Prostate gland (tissue), 2 donors: ENCODE measurements at regions not wholly inside any gene's neighbourhood (a gene's known extent, or its start where the extent isn't known, plus 50 kb on each side); places are given as distances from the start of the nearest gene placed in this dataset.
"Not testable (repeated sequence)": the region's sequence is repeated elsewhere in the genome, so short reads cannot be mapped to it uniquely, and the experiment has no call there.

Experiments used
- DNase-seq: peaks from one replicate; pipeline ENCODE4 v3.0.0-alpha.2; 2019; ENCODE audit warnings: low spot score
- H3K27ac ChIP-seq, 2 donors: fragments of 200-600 bp; sonication (generic); 2 replicates each; pipeline ENCODE4 v1.5.1; 2017 to 2019
- H3K27me3 ChIP-seq: fragments of 200-600 bp; sonication (generic); replicated peaks from 2 replicates; pipeline ENCODE4 v1.5.1; 2019; ENCODE audit not compliant: insufficient read depth
- H3K36me3 ChIP-seq, 2 donors: fragments of 200-600 bp; sonication (generic); 1 replicate in 1 of 2; 2 replicates in 1 of 2; pipeline versions ENCODE4 v1.5.1 to v1.8.1; 2017 to 2019
- H3K4me1 ChIP-seq: fragments of 200-600 bp; sonication (generic); replicated peaks from 2 replicates; pipeline ENCODE4 v1.5.1; 2019
- H3K4me3 ChIP-seq, 2 donors: fragments of 200-600 bp; sonication (generic); 2 replicates each; pipeline ENCODE4 v1.5.1; 2017 to 2019
- H3K9me3 ChIP-seq: fragments of 200-600 bp; sonication (generic); 2 replicates; pipeline ENCODE4 v1.5.1; 2017
- CTCF ChIP-seq, 4 experiments: fragments of 200-600 bp in 2 of 4; fragments of 450-650 bp in 2 of 4; sonication (generic) in 2 of 4; IDR thresholded peaks; 1 replicate in 3 of 4; 2 replicates in 1 of 4; pipeline ENCODE4 v1.5.1; 2016 to 2019; ENCODE audit warnings: antibody characterized with exemption in 4 of 4, mild to moderate bottlenecking in 2 of 4, moderate library complexity in 2 of 4
- POLR2A ChIP-seq: fragments of 450-650 bp; IDR thresholded peaks from one replicate; pipeline ENCODE4 v1.6.1; 2016; ENCODE audit warnings: antibody characterized with exemption, mild to moderate bottlenecking
- POLR2AphosphoS5 ChIP-seq: sonication (generic); formaldehyde crosslinking; IDR thresholded peaks from one replicate; pipeline ENCODE4 v1.6.1; 2017; ENCODE audit warnings: antibody characterized with exemption
- WGBS: methylation state at CpG from one replicate; pipeline ENCODE4 v1.1.5; 2018; 5-methylcytosine and 5-hydroxymethylcytosine counted together
- intact Hi-C: fragments of 100-400 bp; cut with DNase I; formaldehyde crosslinking; loops from one replicate; pipeline ENCODE4 v1.14.2; 2022

GRCh38 chr7:24384362-24385030 lies 100.5 kb downstream of the NPY start:
- H3K4me3 ChIP-seq: no peak overlapping the region
- H3K36me3 ChIP-seq: no peaks in the 10 kb centered on the region
- H3K27me3 ChIP-seq: no peaks in the 10 kb centered on the region
- no peaks in the 10 kb centered on the region for H3K4me1 ChIP-seq
- no peak for DNase-seq
- no peak for TF ChIP-seq POLR2AphosphoS5
- no peak for TF ChIP-seq CTCF (IDR thresholded peaks at IDR 0.05)
- TF ChIP-seq POLR2A: no peak
- intact Hi-C loops: no loop called here
- no peak overlapping the region for H3K27ac ChIP-seq
- no peaks in the 10 kb centered on the region for H3K9me3 ChIP-seq
- 73% methylated on average over 3 of the region's 3 CpGs for WGBS

- intact Hi-C loops: no loop called here
- Histone ChIP-seq H3K27me3 (no peaks in the 10 kb centered on the region), H3K36me3 (no peaks in the 10 kb centered on the region), H3K27ac (no peak overlapping the region), H3K4me3 (no peak overlapping the region), H3K9me3 (no peaks in the 10 kb centered on the region), H3K4me1 (no peaks in the 10 kb centered on the region)
- no peak for TF ChIP-seq CTCF (IDR thresholded peaks at IDR 0.05)
- TF ChIP-seq POLR2AphosphoS5: no peak
- no peak for TF ChIP-seq POLR2A
- no peak for DNase-seq
Observed at GRCh38 chr7:24388212-24388611, 104.2 kb downstream of the NPY start.

- TF ChIP-seq POLR2AphosphoS5: no peak
- TF ChIP-seq CTCF (IDR thresholded peaks at IDR 0.05): no peak
- no peak for TF ChIP-seq POLR2A
- no peak for DNase-seq
- WGBS: 84% methylated on average over 5 of the region's 5 CpGs
Observed at GRCh38 chr7:24390376-24391157, 106.6 kb downstream of the NPY start.

DNA sequence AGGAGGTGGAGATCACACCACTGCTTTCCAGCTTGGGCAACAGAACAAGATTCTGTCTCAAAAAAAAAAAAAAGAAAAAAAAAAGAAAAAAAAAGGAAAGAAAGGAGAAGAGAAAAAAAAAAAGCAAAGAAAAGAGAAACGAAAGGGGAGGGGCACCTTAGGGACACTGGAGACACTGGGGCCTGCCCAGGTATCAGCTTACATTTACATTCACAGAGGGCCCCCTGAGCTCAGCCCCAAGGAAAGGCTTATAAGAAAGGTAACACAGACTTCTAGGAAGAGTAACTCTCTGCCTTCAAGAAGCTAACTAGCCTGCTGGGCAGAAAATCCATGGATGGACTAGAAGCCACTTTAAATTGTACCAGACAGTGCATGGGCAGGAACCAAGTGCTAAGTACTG lies 108.8 kb downstream of the NPY start:
- intact Hi-C loops: no loop called here
- WGBS: 45% methylated on average over 1 of the region's 1 CpG
- H3K4me1 ChIP-seq: no peaks in the 10 kb centered on the region
- no peaks in the 10 kb centered on the region for H3K36me3 ChIP-seq
- no peak for DNase-seq
- no peaks in the 10 kb centered on the region for H3K9me3 ChIP-seq
- H3K27me3 ChIP-seq: no peaks in the 10 kb centered on the region
- H3K4me3 ChIP-seq: no peak overlapping the region
- no peak overlapping the region for H3K27ac ChIP-seq
- no peak for TF ChIP-seq POLR2AphosphoS5
- no peak for TF ChIP-seq CTCF (IDR thresholded peaks at IDR 0.05)
- TF ChIP-seq POLR2A: no peak

More at GRCh38 chr7:24390376-24391157, 106.6 kb downstream of the NPY start:
- Histone ChIP-seq H3K9me3 (no peaks in the 10 kb centered on the region), H3K4me3 (no peak overlapping the region), H3K27ac (no peak overlapping the region), H3K36me3 (no peaks in the 10 kb centered on the region), H3K4me1 (no peaks in the 10 kb centered on the region), H3K27me3 (no peaks in the 10 kb centered on the region)
- intact Hi-C loops: no loop called here

DNA sequence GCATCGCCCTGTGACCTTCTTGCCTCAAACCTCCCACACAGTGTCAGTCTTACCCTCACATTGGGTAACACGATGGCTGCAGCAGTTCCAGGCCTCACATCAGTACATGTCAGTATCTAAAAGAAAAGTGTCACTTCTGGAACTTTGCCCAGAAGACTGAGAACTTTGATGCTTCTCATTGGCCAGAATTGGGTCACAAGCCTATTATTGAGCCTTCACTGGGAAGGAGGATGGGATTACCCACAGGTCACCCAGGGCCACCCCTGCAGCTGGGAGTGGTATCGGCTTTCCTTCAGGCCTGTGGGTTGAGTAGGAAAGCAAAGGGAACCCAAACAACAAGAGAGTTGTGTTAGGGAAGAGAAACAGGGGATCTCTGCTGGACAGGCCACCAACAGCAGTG lies 111.5 kb downstream of the NPY start:
- TF ChIP-seq POLR2A (no peak), POLR2AphosphoS5 (no peak), CTCF (IDR thresholded peaks at IDR 0.05) (no peak)
- H3K4me1 ChIP-seq: no peaks in the 10 kb centered on the region
- no peaks in the 10 kb centered on the region for H3K36me3 ChIP-seq
- H3K4me3 ChIP-seq: no peak overlapping the region
- 84% methylated on average over 3 of the region's 3 CpGs for whole genome bisulfite sequencing
- H3K27ac ChIP-seq: no peak overlapping the region
- no peak for DNase-seq
- intact Hi-C loops: no loop called here
- H3K9me3 ChIP-seq: no peaks in the 10 kb centered on the region
- H3K27me3 ChIP-seq: no peaks in the 10 kb centered on the region

DNA sequence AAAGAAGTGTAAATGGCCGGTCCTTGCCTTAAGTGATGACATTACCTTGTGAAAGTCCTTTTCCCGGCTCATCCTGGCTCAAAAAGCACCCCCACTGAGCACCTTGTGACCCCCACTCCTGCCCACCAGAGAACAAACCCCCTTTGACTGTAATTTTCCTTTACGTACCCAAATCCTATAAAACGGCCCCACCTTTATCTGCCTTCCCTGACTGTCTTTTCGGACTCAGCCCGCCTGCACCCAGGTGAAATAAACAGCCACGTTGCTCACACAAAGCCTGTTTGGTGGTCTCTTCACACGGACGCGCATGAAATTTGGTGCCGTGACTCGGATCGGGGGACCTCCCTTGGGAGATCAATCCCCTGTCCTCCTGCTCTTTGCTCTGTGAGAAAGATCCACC lies 112.4 kb downstream of the NPY start:
- H3K9me3 ChIP-seq, DNase-seq, H3K27ac ChIP-seq, H3K36me3 ChIP-seq, intact Hi-C loops, H3K27me3 ChIP-seq, H3K4me3 ChIP-seq, H3K4me1 ChIP-seq: not testable (repeated sequence)
- 66% methylated on average over 13 of the region's 13 CpGs for WGBS
